Prostate gland (tissue), 2 donors: ENCODE measurements at regions not wholly inside any gene's neighbourhood (a gene's known extent, or its start where the extent isn't known, plus 50 kb on each side); places are given as distances from the start of the nearest gene placed in this dataset.

ENCODE experiments used
- CTCF ChIP-seq, 4 experiments: fragments of 200-600 bp in 2 of 4; fragments of 450-650 bp in 2 of 4; sonication (generic) in 2 of 4; IDR thresholded peaks; 1 replicate in 3 of 4; 2 replicates in 1 of 4; pipeline ENCODE4 v1.5.1; 2016 to 2019; ENCODE audit warnings: antibody characterized with exemption in 4 of 4, mild to moderate bottlenecking in 2 of 4, moderate library complexity in 2 of 4
- POLR2A ChIP-seq: fragments of 450-650 bp; IDR thresholded peaks from one replicate; pipeline ENCODE4 v1.6.1; 2016; ENCODE audit warnings: antibody characterized with exemption, mild to moderate bottlenecking
- POLR2AphosphoS5 ChIP-seq: sonication (generic); formaldehyde crosslinking; IDR thresholded peaks from one replicate; pipeline ENCODE4 v1.6.1; 2017; ENCODE audit warnings: antibody characterized with exemption

GRCh38 chr14:86652526-86652925 is 1122.6 kb downstream of the FLRT2 start:
- TF ChIP-seq POLR2A, result no peak
- TF ChIP-seq CTCF (IDR thresholded peaks at IDR 0.05), result no peak
- no peak for TF ChIP-seq POLR2AphosphoS5
